ENCODE measurements at regions not wholly inside any gene's neighbourhood (a gene's known extent, or its start where the extent isn't known, plus 50 kb on each side); places are given as distances from the start of the nearest gene placed in this dataset.

GRCh38 chr7:68440866-68441265, 1157.4 kb upstream of the AUTS2 start:
- TF ChIP-seq TAF1 (IDR thresholded peaks at IDR 0.05; ENCODE audit: borderline replicate concordance, insufficient read depth, low read length): no peak
- TF ChIP-seq, protein P1, sequence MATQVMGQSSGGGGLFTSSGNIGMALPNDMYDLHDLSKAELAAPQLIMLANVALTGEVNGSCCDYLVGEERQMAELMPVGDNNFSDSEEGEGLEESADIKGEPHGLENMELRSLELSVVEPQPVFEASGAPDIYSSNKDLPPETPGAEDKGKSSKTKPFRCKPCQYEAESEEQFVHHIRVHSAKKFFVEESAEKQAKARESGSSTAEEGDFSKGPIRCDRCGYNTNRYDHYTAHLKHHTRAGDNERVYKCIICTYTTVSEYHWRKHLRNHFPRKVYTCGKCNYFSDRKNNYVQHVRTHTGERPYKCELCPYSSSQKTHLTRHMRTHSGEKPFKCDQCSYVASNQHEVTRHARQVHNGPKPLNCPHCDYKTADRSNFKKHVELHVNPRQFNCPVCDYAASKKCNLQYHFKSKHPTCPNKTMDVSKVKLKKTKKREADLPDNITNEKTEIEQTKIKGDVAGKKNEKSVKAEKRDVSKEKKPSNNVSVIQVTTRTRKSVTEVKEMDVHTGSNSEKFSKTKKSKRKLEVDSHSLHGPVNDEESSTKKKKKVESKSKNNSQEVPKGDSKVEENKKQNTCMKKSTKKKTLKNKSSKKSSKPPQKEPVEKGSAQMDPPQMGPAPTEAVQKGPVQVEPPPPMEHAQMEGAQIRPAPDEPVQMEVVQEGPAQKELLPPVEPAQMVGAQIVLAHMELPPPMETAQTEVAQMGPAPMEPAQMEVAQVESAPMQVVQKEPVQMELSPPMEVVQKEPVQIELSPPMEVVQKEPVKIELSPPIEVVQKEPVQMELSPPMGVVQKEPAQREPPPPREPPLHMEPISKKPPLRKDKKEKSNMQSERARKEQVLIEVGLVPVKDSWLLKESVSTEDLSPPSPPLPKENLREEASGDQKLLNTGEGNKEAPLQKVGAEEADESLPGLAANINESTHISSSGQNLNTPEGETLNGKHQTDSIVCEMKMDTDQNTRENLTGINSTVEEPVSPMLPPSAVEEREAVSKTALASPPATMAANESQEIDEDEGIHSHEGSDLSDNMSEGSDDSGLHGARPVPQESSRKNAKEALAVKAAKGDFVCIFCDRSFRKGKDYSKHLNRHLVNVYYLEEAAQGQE (IDR thresholded peaks at IDR 0.05; ENCODE audit: insufficient read depth in 1 of 2, low read depth in 2 of 2, low read length in 2 of 2): no peak
- TF ChIP-seq POLR2AphosphoS5 (IDR thresholded peaks at IDR 0.05; ENCODE audit: low read depth, low read length): no peak
- TF ChIP-seq SIN3A (IDR thresholded peaks at IDR 0.05; ENCODE audit: borderline replicate concordance, insufficient read depth, low read length): no peak

All from PFSK-1 (cell line).